Keratinocyte (primary cell): ENCODE measurements at regions not wholly inside any gene's neighbourhood (a gene's known extent, or its start where the extent isn't known, plus 50 kb on each side); places are given as distances from the start of the nearest gene placed in this dataset.

ENCODE experiments used
- DNase-seq: peaks from one replicate; pipeline ENCODE4 v3.0.0-alpha.2; 2011; ENCODE audit warnings: low read depth, missing footprints, low spot score
- FAIRE-seq: peaks from 2 replicates; lab custom pipeline; 2011; peaks lifted over from hg19 to GRCh38; lab: Jason Lieb, UNC
- H2AFZ ChIP-seq: 2 replicates; pipeline ENCODE4 v1.6.0; 2012; ENCODE audit warnings: low read length, control low read depth, inconsistent platforms; ENCODE audit not compliant: control insufficient read depth
- H3K27ac ChIP-seq: 2 replicates; pipeline ENCODE4 v1.5.1; 2011; ENCODE audit warnings: low read length; ENCODE audit not compliant: control insufficient read depth, insufficient read depth
- H3K27me3 ChIP-seq: 3 replicates; pipeline ENCODE4 v1.6.0; 2011; ENCODE audit warnings: low read length; ENCODE audit not compliant: control insufficient read depth, insufficient read depth; ENCODE audit errors: extremely low read depth
- H3K36me3 ChIP-seq, 2 experiments: 2 replicates in 1 of 2; 3 replicates in 1 of 2; pipeline ENCODE4 v1.5.1; 2011; ENCODE audit warnings: low read length in 2 of 2, mild to moderate bottlenecking in 1 of 2; ENCODE audit not compliant: control insufficient read depth in 2 of 2, insufficient read depth in 2 of 2; ENCODE audit errors: extremely low read depth in 1 of 2
- H3K4me1 ChIP-seq: 3 replicates; pipeline ENCODE4 v1.5.1; 2011; ENCODE audit warnings: low read length; ENCODE audit not compliant: control insufficient read depth, insufficient read depth; ENCODE audit errors: extremely low read depth
- H3K4me2 ChIP-seq: 3 replicates; pipeline ENCODE4 v1.6.0; 2011; ENCODE audit warnings: low read depth, low read length; ENCODE audit not compliant: control insufficient read depth, insufficient read depth; ENCODE audit errors: extremely low read depth
- H3K4me3 ChIP-seq, 3 experiments: fragments of 200-600 bp in 1 of 3; sonication (generic) in 1 of 3; 2 replicates in 2 of 3; 3 replicates in 1 of 3; pipeline ENCODE4 v1.5.1; 2011 to 2016; ENCODE audit warnings: low read length in 3 of 3, mild to moderate bottlenecking in 3 of 3, control low read depth in 2 of 3, inconsistent platforms in 1 of 3, low read depth in 1 of 3, mixed read lengths in 1 of 3, mixed run types in 1 of 3, moderate library complexity in 1 of 3; ENCODE audit not compliant: control insufficient read depth in 2 of 3, insufficient read depth in 2 of 3; ENCODE audit errors: extremely low read depth in 1 of 3
- H3K79me2 ChIP-seq: 2 replicates; pipeline ENCODE4 v1.6.0; 2012; ENCODE audit warnings: low read length; ENCODE audit not compliant: control insufficient read depth, insufficient read depth
- H3K9ac ChIP-seq: 3 replicates; pipeline ENCODE4 v1.6.0; 2011; ENCODE audit warnings: low read length; ENCODE audit not compliant: control insufficient read depth, insufficient read depth; ENCODE audit errors: extremely low read depth
- H3K9me1 ChIP-seq: 3 replicates; pipeline ENCODE4 v1.6.0; 2011; ENCODE audit warnings: low read length; ENCODE audit not compliant: control insufficient read depth, insufficient read depth; ENCODE audit errors: extremely low read depth
- H3K9me3 ChIP-seq: 2 replicates; pipeline ENCODE4 v1.5.1; 2012; ENCODE audit warnings: low read depth, low read length; ENCODE audit not compliant: control insufficient read depth
- H4K20me1 ChIP-seq: 3 replicates; pipeline ENCODE4 v1.6.0; 2011; ENCODE audit warnings: low read length; ENCODE audit not compliant: control insufficient read depth, insufficient read depth; ENCODE audit errors: extremely low read depth
- CTCF ChIP-seq, 3 experiments: IDR thresholded peaks in 1 of 3; conservative IDR thresholded peaks in 1 of 3; optimal IDR thresholded peaks in 1 of 3; 2 replicates in 2 of 3; 3 replicates in 1 of 3; pipeline versions ENCODE3 to v1.5.1; 2011; ENCODE audit warnings: low read length in 3 of 3, mild to moderate bottlenecking in 3 of 3, moderate library complexity in 2 of 3, control low read depth in 1 of 3, inconsistent platforms in 1 of 3; ENCODE audit not compliant: insufficient read depth in 2 of 3; ENCODE audit errors: extremely low read depth in 1 of 3
- EZH2 ChIP-seq: IDR thresholded peaks from one replicate; pipeline ENCODE4 v1.6.1; 2012; ENCODE audit warnings: inconsistent platforms, mild to moderate bottlenecking, low read length, moderate library complexity
- dilution Hi-C: fragments of 300-500 bp; cut with MboI; formaldehyde crosslinking; loops from one replicate; pipeline ENCODE4 v1.7.0; 2020; ENCODE audit warnings: low sequenced_read_pairs; ENCODE audit not compliant: extremely low pct_ligation_motif_present

GRCh38 chr2:16003152-16003551, 62.8 kb downstream of the MYCN start:
- FAIRE-seq (no peak), DNase-seq (no peak)
- Histone ChIP-seq H3K9ac (no peak overlapping the region), H3K4me2 (no peak overlapping the region), H4K20me1 (no peaks in the 10 kb centered on the region), H3K79me2 (no peaks in the 10 kb centered on the region), H3K27me3 (no peaks in the 10 kb centered on the region), H3K36me3 (no peaks in the 10 kb centered on the region), H2AFZ (no peak overlapping the region), H3K4me3 (no peak overlapping the region), H3K9me1 (no peaks in the 10 kb centered on the region), H3K9me3 (no peaks in the 10 kb centered on the region), H3K4me1 (peaks cover 2% of the 10 kb centered on the region), H3K27ac (no peak overlapping the region)
- TF ChIP-seq EZH2: no peak
- TF ChIP-seq CTCF (optimal IDR thresholded peaks at IDR 0.05 in 1 of 3, IDR thresholded peaks at IDR 0.05 in 1 of 3, conservative IDR thresholded peaks at IDR 0.05 in 1 of 3; ENCODE audit: extremely low read depth in 1 of 3, insufficient read depth in 2 of 3, low read length in 3 of 3): no peak
- dilution Hi-C loops: no loop called here

DNA sequence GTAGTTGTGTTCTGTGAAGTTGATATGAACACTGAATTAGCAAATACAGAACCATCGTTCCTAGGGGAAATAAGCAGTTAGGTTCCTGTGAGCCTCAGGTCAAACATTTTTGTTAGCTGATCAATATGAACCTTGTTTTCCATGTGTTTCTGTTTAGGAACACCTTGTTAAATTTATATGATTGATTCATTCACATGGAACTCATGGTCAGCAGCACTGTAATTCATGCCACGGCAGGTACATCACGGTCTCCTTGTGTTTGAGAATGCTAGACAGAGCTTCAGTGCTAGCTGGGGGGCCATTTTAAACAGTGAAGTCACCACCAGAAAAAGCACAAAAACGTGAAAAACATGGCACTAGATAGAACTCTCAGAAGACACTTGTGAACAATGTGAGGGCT, 62.2 kb downstream of the MYCN start:
- Histone ChIP-seq H4K20me1 (no peaks in the 10 kb centered on the region), H3K9me1 (no peaks in the 10 kb centered on the region), H3K79me2 (no peaks in the 10 kb centered on the region), H3K4me3 (no peak overlapping the region), H3K27me3 (no peaks in the 10 kb centered on the region), H3K9ac (no peak overlapping the region), H3K4me1 (peaks cover 2% of the 10 kb centered on the region), H3K9me3 (no peaks in the 10 kb centered on the region), H2AFZ (no peak overlapping the region), H3K36me3 (no peaks in the 10 kb centered on the region), H3K27ac (no peak overlapping the region), H3K4me2 (no peak overlapping the region)
- no peak for FAIRE-seq
- DNase-seq: no peak
- dilution Hi-C loops: no loop called here
- no peak for TF ChIP-seq EZH2
- no peak for TF ChIP-seq CTCF (optimal IDR thresholded peaks at IDR 0.05 in 1 of 3, IDR thresholded peaks at IDR 0.05 in 1 of 3, conservative IDR thresholded peaks at IDR 0.05 in 1 of 3; ENCODE audit: extremely low read depth in 1 of 3, insufficient read depth in 2 of 3, low read length in 3 of 3)
